HepG2 (cell line): ENCODE measurements at regions not wholly inside any gene's neighbourhood (a gene's known extent, or its start where the extent isn't known, plus 50 kb on each side); places are given as distances from the start of the nearest gene placed in this dataset.

Source experiments
- ATAC-seq: fragments of 200-7000 bp; cut with Tn5 transposase; 3 replicates; pipeline ENCODE4 v1.9.1; 2020; ENCODE audit warnings: mild to moderate bottlenecking, moderate library complexity
- BruUV-seq: library from RNA; stranded (reverse); fragments of 400-500 nt; replicated peaks from 2 replicates; lab custom pipeline; 2021; lab: Mats Ljungman, UMichigan
- CTCF ChIA-PET: fragments of 300-600 bp; formaldehyde crosslinking; extraction: SDS; loops from one replicate; lab custom pipeline; 2021; ENCODE audit warnings: low total read pairs, inconsistent platforms, low intra/inter-chr PET ratio; lab: Yijun Ruan, JAX
- POLR2A ChIA-PET: fragments of 350-600 bp; sonication (Branson Sonifier 250); formaldehyde crosslinking; loops from one replicate; lab custom pipeline; 2020; ENCODE audit warnings: antibody characterized with exemption, inconsistent platforms; lab: Yijun Ruan, JAX
- DNase-seq: peaks from one replicate; pipeline ENCODE4 v3.0.0-alpha.2; 2015; ENCODE audit warnings: low spot score
- FAIRE-seq: peaks from 3 replicates; lab custom pipeline; 2011; peaks lifted over from hg19 to GRCh38; lab: Jason Lieb, UNC
- H2AFZ ChIP-seq: one replicate; pipeline ENCODE4 v1.6.1; 2011; ENCODE audit warnings: low read length, inconsistent platforms
- H3K27ac ChIP-seq: fragments of 300-600 bp; 3 replicates; pipeline ENCODE4 v1.8.0; 2011; ENCODE audit warnings: mixed run types, mild to moderate bottlenecking, mixed read lengths, low read length, inconsistent platforms; ENCODE audit not compliant: insufficient read depth; ENCODE audit errors: extremely low read length
- H3K27me3 ChIP-seq, 2 experiments: fragments of 200-600 bp in 1 of 2; 2 replicates in 1 of 2; 3 replicates in 1 of 2; pipeline versions ENCODE4 v1.6.0 to v1.8.0; 2011; ENCODE audit warnings: low read length in 2 of 2, mild to moderate bottlenecking in 2 of 2, moderate library complexity in 2 of 2, inconsistent platforms in 1 of 2; ENCODE audit not compliant: insufficient read depth in 2 of 2, control insufficient read depth in 1 of 2
- H3K36me3 ChIP-seq, 2 experiments: fragments of 200-600 bp in 1 of 2; replicated peaks in 1 of 2; 2 replicates in 1 of 2; 3 replicates in 1 of 2; pipeline versions ENCODE4 v1.5.1 to v1.8.0; 2011; ENCODE audit warnings: low read length in 2 of 2, inconsistent platforms in 1 of 2; ENCODE audit not compliant: insufficient read depth in 2 of 2, control insufficient read depth in 1 of 2
- H3K4me1 ChIP-seq: 2 replicates; pipeline ENCODE4 v1.5.1; 2012; ENCODE audit warnings: low read length, inconsistent platforms; ENCODE audit not compliant: insufficient read depth
- H3K4me2 ChIP-seq: 2 replicates; pipeline ENCODE4 v1.6.0; 2011; ENCODE audit warnings: low read depth, low read length, inconsistent platforms
- H3K4me3 ChIP-seq, 3 experiments: fragments of 200-600 bp in 1 of 3; sonication (generic), shearing (Covaris generic) in 1 of 3; replicated peaks in 1 of 3; 2 replicates each; pipeline ENCODE4 v1.5.1; 2011 to 2016; ENCODE audit warnings: low read length in 3 of 3, inconsistent platforms in 2 of 3, low read depth in 2 of 3, mild to moderate bottlenecking in 2 of 3, control low read depth in 1 of 3, mixed read lengths in 1 of 3; ENCODE audit not compliant: insufficient read depth in 1 of 3
- H3K79me2 ChIP-seq: one replicate; pipeline ENCODE4 v1.6.1; 2011; ENCODE audit warnings: low read length, inconsistent platforms; ENCODE audit not compliant: insufficient read depth
- H3K9ac ChIP-seq: 2 replicates; pipeline ENCODE4 v1.6.0; 2011; ENCODE audit warnings: mild to moderate bottlenecking, low read depth, low read length, inconsistent platforms; ENCODE audit not compliant: insufficient read depth
- H3K9me3 ChIP-seq: 2 replicates; pipeline ENCODE4 v1.5.1; 2012; ENCODE audit warnings: mild to moderate bottlenecking, low read length
- H4K20me1 ChIP-seq: 2 replicates; pipeline ENCODE4 v1.6.0; 2011; ENCODE audit warnings: inconsistent platforms, mild to moderate bottlenecking, low read length, moderate library complexity; ENCODE audit not compliant: insufficient read depth
- AKNA ChIP-seq: sonication (generic); formaldehyde crosslinking; IDR thresholded peaks from 2 replicates; pipeline ENCODE4 v1.4.0; 2020; ENCODE audit warnings: missing genetic modification reagents, borderline replicate concordance
- BATF2 ChIP-seq: sonication (generic); formaldehyde crosslinking; IDR thresholded peaks from 2 replicates; pipeline ENCODE4 v1.8.0; 2022; ENCODE audit warnings: mild to moderate bottlenecking, missing genetic modification reagents, moderate library complexity
- DMTF1 ChIP-seq: sonication (generic); formaldehyde crosslinking; IDR thresholded peaks from 2 replicates; pipeline ENCODE4 v1.4.0; 2020; ENCODE audit warnings: mild to moderate bottlenecking, missing genetic modification reagents
- HMG20B ChIP-seq: conservative IDR thresholded peaks from 2 replicates; pipeline ENCODE4 v1.6.1; 2016; ENCODE audit warnings: missing genetic modification reagents, missing compliant biosample characterization
- HMGXB4 ChIP-seq, 2 experiments: sonication (generic) in 1 of 2; formaldehyde crosslinking in 1 of 2; IDR thresholded peaks; 2 replicates each; pipeline versions ENCODE4 v1.4.0 to v1.6.1; 2018 to 2020; ENCODE audit warnings: missing genetic modification reagents in 2 of 2, borderline replicate concordance in 1 of 2, low read depth in 1 of 2, mild to moderate bottlenecking in 1 of 2, missing biosample characterization in 1 of 2
- LRRFIP1 ChIP-seq: sonication (generic); formaldehyde crosslinking; conservative IDR thresholded peaks from 2 replicates; pipeline ENCODE4 v1.4.0; 2020; ENCODE audit warnings: missing genetic modification reagents
- NFYB ChIP-seq: sonication (generic); formaldehyde crosslinking; IDR thresholded peaks from 2 replicates; pipeline ENCODE4 v1.4.0; 2020; ENCODE audit warnings: missing genetic modification reagents
- TBX3 ChIP-seq: fragments of 450-650 bp; IDR thresholded peaks from 2 replicates; pipeline ENCODE4 v1.6.1; 2017; ENCODE audit warnings: antibody characterized with exemption, mild to moderate bottlenecking, inconsistent platforms, borderline replicate concordance
- ZNF530 ChIP-seq: sonication (generic); formaldehyde crosslinking; IDR thresholded peaks from 2 replicates; pipeline ENCODE4 v1.5.0; 2020; ENCODE audit warnings: low read depth, mild to moderate bottlenecking, missing genetic modification reagents
- ZNF616 ChIP-seq: sonication (generic); formaldehyde crosslinking; IDR thresholded peaks from 2 replicates; pipeline ENCODE4 v1.5.0; 2020; ENCODE audit warnings: low read depth, mild to moderate bottlenecking, missing genetic modification reagents
- ZSCAN22 ChIP-seq: sonication (generic); formaldehyde crosslinking; IDR thresholded peaks from 2 replicates; pipeline ENCODE4 v1.4.0; 2020; ENCODE audit warnings: mild to moderate bottlenecking, missing genetic modification reagents
- WGBS: methylation state at CpG from one replicate; pipeline ENCODE4 v1.1.6; 2017; ENCODE audit warnings: low lambda C conversion rate; 5-methylcytosine and 5-hydroxymethylcytosine counted together
- in situ Hi-C: cut with HindIII; loops from 2 replicates; pipeline ENCODE4 v1.10.0; 2017; ENCODE audit warnings: low pct_unique_long_range_greater_than_20kb; ENCODE audit not compliant: extremely low pct_ligation_motif_present
- intact Hi-C: fragments of 100-400 bp; cut with micrococcal nuclease; formaldehyde crosslinking; loops from one replicate; pipeline ENCODE4 v1.10.0; 2022; ENCODE audit not compliant: unreplicated experiment

- no peaks in the 10 kb centered on the region for H3K9me3 ChIP-seq
- no peak overlapping the region for H3K4me3 ChIP-seq
- ChIA-PET CTCF (no interaction called here), POLR2A (no interaction called here)
- no peak for ATAC-seq
- H3K4me2 ChIP-seq = no peak overlapping the region
- no peaks in the 10 kb centered on the region for H3K36me3 ChIP-seq
- DNase-seq = no peak
- H3K4me1 ChIP-seq = no peaks in the 10 kb centered on the region
- no peak for FAIRE-seq
- H4K20me1 ChIP-seq = no peaks in the 10 kb centered on the region
- in situ Hi-C loops (no loop called here), intact Hi-C loops (loop anchor here (10.0 kb wide), 1 partner anchor 61 kb away; no protein-coding TSS in a partner anchor)
- H3K27me3 ChIP-seq = no peaks in the 10 kb centered on the region
- no TSS peak for BruUV-seq
- WGBS = 39% methylated on average over 4 of the region's 4 CpGs
- no peak overlapping the region for H3K27ac ChIP-seq
- no peaks in the 10 kb centered on the region for H3K79me2 ChIP-seq
- no peak overlapping the region for H2AFZ ChIP-seq
- no peak overlapping the region for H3K9ac ChIP-seq
- TF ChIP-seq LRRFIP1 (CRISPR knock-in tag) (no peak), ZSCAN22 (CRISPR knock-in tag) (no peak), TBX3 (no peak), NFYB (CRISPR knock-in tag) (no peak), ZNF616 (CRISPR knock-in tag) (no peak), DMTF1 (CRISPR knock-in tag) (no peak), HMGXB4 (CRISPR knock-in tag; IDR thresholded peaks at IDR 0.05; ENCODE audit: borderline replicate concordance in 1 of 2, low read depth in 1 of 2) (no peak), ZNF530 (CRISPR knock-in tag) (no peak), AKNA (CRISPR knock-in tag) (no peak), HMG20B (CRISPR knock-in tag) (no peak), BATF2 (CRISPR knock-in tag) (no peak)
These were observed 505.5 kb downstream of the LMO4 start for GRCh38 chr1:87834151-87834550.
